Testis (tissue), 2 donors: ENCODE measurements at regions not wholly inside any gene's neighbourhood (a gene's known extent, or its start where the extent isn't known, plus 50 kb on each side); places are given as distances from the start of the nearest gene placed in this dataset.

Source experiments
- POLR2A ChIP-seq: fragments of 450-650 bp; IDR thresholded peaks from one replicate; pipeline ENCODE4 v1.6.1; 2017; ENCODE audit warnings: antibody characterized with exemption, mild to moderate bottlenecking, moderate library complexity
- TF ChIP-seq, protein P1 (sequence below), 3 experiments: fragments of 450-650 bp in 2 of 3; fragments of 200-600 bp in 1 of 3; sonication (generic) in 1 of 3; IDR thresholded peaks; one replicate each; pipeline ENCODE4 v1.5.1; 2016 to 2019; ENCODE audit warnings: antibody characterized with exemption in 3 of 3, mild to moderate bottlenecking in 2 of 3, moderate library complexity in 1 of 3

DNA sequence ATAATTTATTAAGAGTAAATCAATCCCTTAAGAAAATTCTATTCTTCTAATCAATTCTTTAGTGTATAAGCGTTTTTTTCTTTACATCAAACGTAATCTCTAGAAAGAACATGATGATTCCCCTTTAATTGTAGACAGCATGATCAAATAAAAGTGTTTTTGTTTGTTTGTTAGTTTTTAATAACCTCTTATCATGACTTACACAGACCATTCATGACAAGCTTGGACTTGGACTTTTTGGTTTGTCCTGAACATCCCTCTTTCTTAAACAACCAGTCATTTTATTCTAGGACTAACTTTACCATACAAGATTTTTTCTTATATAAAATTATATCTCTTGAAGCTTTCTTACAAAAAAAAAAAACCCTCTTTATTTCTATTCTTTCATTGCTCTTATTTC, 344.6 kb upstream of the SPOCK3 start:
- TF ChIP-seq, protein P1, sequence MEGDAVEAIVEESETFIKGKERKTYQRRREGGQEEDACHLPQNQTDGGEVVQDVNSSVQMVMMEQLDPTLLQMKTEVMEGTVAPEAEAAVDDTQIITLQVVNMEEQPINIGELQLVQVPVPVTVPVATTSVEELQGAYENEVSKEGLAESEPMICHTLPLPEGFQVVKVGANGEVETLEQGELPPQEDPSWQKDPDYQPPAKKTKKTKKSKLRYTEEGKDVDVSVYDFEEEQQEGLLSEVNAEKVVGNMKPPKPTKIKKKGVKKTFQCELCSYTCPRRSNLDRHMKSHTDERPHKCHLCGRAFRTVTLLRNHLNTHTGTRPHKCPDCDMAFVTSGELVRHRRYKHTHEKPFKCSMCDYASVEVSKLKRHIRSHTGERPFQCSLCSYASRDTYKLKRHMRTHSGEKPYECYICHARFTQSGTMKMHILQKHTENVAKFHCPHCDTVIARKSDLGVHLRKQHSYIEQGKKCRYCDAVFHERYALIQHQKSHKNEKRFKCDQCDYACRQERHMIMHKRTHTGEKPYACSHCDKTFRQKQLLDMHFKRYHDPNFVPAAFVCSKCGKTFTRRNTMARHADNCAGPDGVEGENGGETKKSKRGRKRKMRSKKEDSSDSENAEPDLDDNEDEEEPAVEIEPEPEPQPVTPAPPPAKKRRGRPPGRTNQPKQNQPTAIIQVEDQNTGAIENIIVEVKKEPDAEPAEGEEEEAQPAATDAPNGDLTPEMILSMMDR (IDR thresholded peaks at IDR 0.05): no peak
- TF ChIP-seq POLR2A: no peak
